PFSK-1 (cell line): ENCODE measurements at regions not wholly inside any gene's neighbourhood (a gene's known extent, or its start where the extent isn't known, plus 50 kb on each side); places are given as distances from the start of the nearest gene placed in this dataset.

ENCODE experiments used
- FOXP2 ChIP-seq: optimal IDR thresholded peaks from 2 replicates; pipeline ENCODE3; 2011; ENCODE audit warnings: borderline replicate concordance, control low read depth, inconsistent platforms; ENCODE audit not compliant: insufficient read depth; ENCODE audit errors: extremely low read length, extremely low read depth
- POLR2AphosphoS5 ChIP-seq: IDR thresholded peaks from 2 replicates; pipeline ENCODE4 v1.6.1; 2012; ENCODE audit warnings: low read depth, mild to moderate bottlenecking, control low read depth, low read length, moderate library complexity
- REST ChIP-seq, 2 experiments: IDR thresholded peaks; 2 replicates each; pipeline versions ENCODE4 v1.6.1 to v1.8.0; 2011 to 2012; ENCODE audit warnings: low read depth in 2 of 2, low read length in 2 of 2, control low read depth in 1 of 2, inconsistent platforms in 1 of 2, mild to moderate bottlenecking in 1 of 2, moderate library complexity in 1 of 2; ENCODE audit not compliant: insufficient read depth in 1 of 2
- SIN3A ChIP-seq: IDR thresholded peaks from 2 replicates; pipeline ENCODE4 v1.6.1; 2012; ENCODE audit warnings: mild to moderate bottlenecking, low read length, moderate library complexity, borderline replicate concordance; ENCODE audit not compliant: insufficient read depth
- TAF1 ChIP-seq: IDR thresholded peaks from 2 replicates; pipeline ENCODE4 v1.6.1; 2012; ENCODE audit warnings: low read length, control low read depth, borderline replicate concordance; ENCODE audit not compliant: insufficient read depth

- no peak for TF ChIP-seq POLR2AphosphoS5
- no peak for TF ChIP-seq REST (IDR thresholded peaks at IDR 0.05; ENCODE audit: insufficient read depth in 1 of 2, low read depth in 2 of 2, low read length in 2 of 2)
- TF ChIP-seq SIN3A: no peak
- no peak for TF ChIP-seq TAF1
- no peak for TF ChIP-seq FOXP2
Observed at GRCh38 chr5:135721548-135722090, 112.8 kb upstream of the SLC25A48 start.
